Type B pancreatic cell (in vitro differentiated cells): ENCODE measurements at regions not wholly inside any gene's neighbourhood (a gene's known extent, or its start where the extent isn't known, plus 50 kb on each side); places are given as distances from the start of the nearest gene placed in this dataset.
A peak's percentile ranks its signal among the peaks of the same experiment; 100 is the strongest.

Source experiments
- DNase-seq: peaks from one replicate; pipeline ENCODE4 v3.0.0; 2021; ENCODE audit warnings: mixed read lengths; ENCODE audit not compliant: unreplicated experiment; ENCODE audit errors: extremely low spot score
- H3K27ac Mint-ChIP-seq: 2 replicates; pipeline ENCODE4 v1.8.0; 2021; ENCODE audit warnings: mild to moderate bottlenecking, mixed read lengths
- H3K27me3 Mint-ChIP-seq: 2 replicates; pipeline ENCODE4 v1.8.0; 2021; ENCODE audit warnings: mixed read lengths
- H3K36me3 Mint-ChIP-seq: 2 replicates; pipeline ENCODE4 v1.8.0; 2021; ENCODE audit warnings: mixed read lengths
- H3K4me1 Mint-ChIP-seq: one replicate; pipeline ENCODE4 v1.8.0; 2021; ENCODE audit warnings: mixed read lengths; ENCODE audit not compliant: unreplicated experiment
- H3K4me3 Mint-ChIP-seq: 2 replicates; pipeline ENCODE4 v1.8.0; 2021; ENCODE audit warnings: mild to moderate bottlenecking, mixed read lengths
- H3K9me3 Mint-ChIP-seq: 2 replicates; pipeline ENCODE4 v1.8.0; 2021; ENCODE audit warnings: mixed read lengths
- CTCF ChIP-seq: fragments of 200-600 bp; sonication (generic); conservative IDR thresholded peaks from 2 replicates; pipeline ENCODE4 v1.5.0; 2021; ENCODE audit warnings: antibody characterized with exemption, mild to moderate bottlenecking

DNA sequence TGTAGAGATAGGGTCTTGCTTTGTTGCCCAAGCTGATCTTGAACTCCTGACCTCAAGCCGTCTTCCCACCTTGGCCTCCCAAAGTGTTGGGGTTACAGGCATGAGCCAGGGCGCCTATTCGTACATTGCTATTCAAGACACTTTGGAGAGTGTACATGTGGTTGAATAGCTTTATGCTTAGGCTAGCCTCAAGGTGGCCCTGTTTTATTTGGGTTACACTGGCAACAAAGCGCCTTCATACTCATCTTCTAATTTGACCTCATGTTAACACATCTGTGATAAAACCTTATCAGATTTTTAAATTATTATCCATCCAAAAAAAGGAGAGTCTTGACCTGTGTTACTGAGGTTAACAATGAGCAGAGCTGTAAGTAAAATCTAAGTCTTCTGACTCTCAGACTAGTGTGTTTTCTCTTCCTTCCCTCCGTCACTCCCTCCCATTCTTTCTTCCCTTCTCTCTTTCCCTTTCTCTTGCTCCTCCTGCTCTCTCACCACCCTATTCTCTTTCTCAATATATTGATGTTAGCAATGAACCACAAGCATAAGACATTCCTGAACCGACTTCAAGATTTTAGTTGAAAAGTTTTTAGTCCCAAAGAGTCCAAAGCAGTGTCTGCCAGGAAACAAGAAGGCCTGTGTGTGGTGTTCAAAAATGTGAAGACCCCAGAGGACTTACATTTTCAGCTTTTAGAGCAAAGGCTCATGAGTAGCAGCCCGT lies 603.7 kb upstream of the CFAP20DC start:
- peaks cover 3% of the 10 kb centered on the region for H3K27me3 Mint-ChIP-seq
- H3K36me3 Mint-ChIP-seq = no peaks in the 10 kb centered on the region
- H3K4me1 Mint-ChIP-seq = peaks cover 6% of the 10 kb centered on the region
- TF ChIP-seq CTCF = no peak
- no peak overlapping the region for H3K4me3 Mint-ChIP-seq
- peaks cover 13% of the 10 kb centered on the region for H3K9me3 Mint-ChIP-seq
- DNase-seq = no peak
- H3K27ac Mint-ChIP-seq = peak overlapping the region; percentile 71

DNA sequence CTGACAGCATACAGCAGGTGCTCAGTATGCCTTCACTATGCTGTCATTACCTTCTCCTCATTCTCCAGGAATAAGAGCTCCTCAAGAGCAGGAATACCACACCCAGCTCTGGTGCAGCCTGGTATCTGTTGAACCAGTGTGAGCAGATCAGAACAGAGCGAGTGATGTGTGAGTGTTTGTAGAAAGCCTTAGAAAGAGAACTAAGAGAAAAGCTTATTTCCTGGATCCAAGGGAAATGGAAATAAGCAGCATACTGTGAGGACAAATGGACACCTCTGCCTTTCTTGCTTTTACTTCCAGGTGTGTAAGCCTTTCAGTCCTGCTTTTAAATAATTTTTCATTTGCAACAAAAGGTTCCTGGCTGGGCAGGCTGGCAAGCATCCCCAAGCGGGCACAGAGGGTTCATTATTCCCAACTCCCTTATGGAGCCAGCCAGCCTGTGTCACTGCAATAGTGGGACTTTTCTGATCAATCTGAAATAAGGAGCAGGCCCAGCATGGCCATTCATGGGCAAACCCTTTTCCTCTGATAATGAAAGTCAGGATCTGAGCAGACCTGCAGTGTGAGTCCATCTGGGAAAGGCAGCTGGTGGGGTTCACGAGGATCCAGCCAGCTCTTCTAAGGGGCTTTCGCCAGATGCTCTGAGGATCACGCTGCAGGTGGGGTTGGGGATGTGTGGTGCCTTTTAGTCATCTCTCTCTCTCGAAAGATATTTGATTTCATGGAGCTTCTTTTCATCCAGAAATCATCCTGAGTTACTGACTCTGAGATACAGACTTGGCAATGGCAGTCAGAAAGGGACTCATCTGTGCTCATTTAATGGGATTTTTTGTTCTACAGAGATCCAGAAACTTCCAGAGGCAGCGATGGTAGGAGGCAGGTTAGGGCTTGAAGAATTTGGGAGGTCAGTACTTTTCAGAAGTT lies 594.9 kb upstream of the CFAP20DC start:
- DNase-seq = no peak
- Mint-ChIP-seq H3K9me3 (peaks cover 2% of the 10 kb centered on the region), H3K36me3 (no peaks in the 10 kb centered on the region), H3K4me1 (peaks cover 10% of the 10 kb centered on the region), H3K4me3 (no peak overlapping the region), H3K27me3 (peaks cover 28% of the 10 kb centered on the region), H3K27ac (no peak overlapping the region)
- no peak for TF ChIP-seq CTCF

GRCh38 chr3:59641169-59641899 lies 591.5 kb upstream of the CFAP20DC start:
- DNase-seq = no peak
- Mint-ChIP-seq H3K4me1 (peaks cover 10% of the 10 kb centered on the region), H3K27ac (no peak overlapping the region), H3K9me3 (peaks cover 5% of the 10 kb centered on the region), H3K4me3 (no peak overlapping the region), H3K36me3 (no peaks in the 10 kb centered on the region), H3K27me3 (peaks cover 27% of the 10 kb centered on the region)
- no peak for TF ChIP-seq CTCF

GRCh38 chr3:59632760-59633573 lies 583.1 kb upstream of the CFAP20DC start:
- H3K9me3 Mint-ChIP-seq = peaks cover 5% of the 10 kb centered on the region
- H3K27me3 Mint-ChIP-seq = peaks cover 13% of the 10 kb centered on the region
- H3K4me1 Mint-ChIP-seq = peaks cover 5% of the 10 kb centered on the region
- DNase-seq = no peak
- TF ChIP-seq CTCF = no peak
- no peaks in the 10 kb centered on the region for H3K36me3 Mint-ChIP-seq
- no peak overlapping the region for H3K4me3 Mint-ChIP-seq
- H3K27ac Mint-ChIP-seq = no peak overlapping the region

- H3K36me3 Mint-ChIP-seq = no peaks in the 10 kb centered on the region
- peaks cover 5% of the 10 kb centered on the region for H3K4me1 Mint-ChIP-seq
- no peak overlapping the region for H3K27ac Mint-ChIP-seq
- DNase-seq = no peak
- no peaks in the 10 kb centered on the region for H3K9me3 Mint-ChIP-seq
- H3K4me3 Mint-ChIP-seq = no peak overlapping the region
- TF ChIP-seq CTCF = no peak
- peaks cover 13% of the 10 kb centered on the region for H3K27me3 Mint-ChIP-seq
Observed at GRCh38 chr3:59631482-59631881, 581.7 kb upstream of the CFAP20DC start.
